SKM-1 treated with dmso at 0.1 percent for 144 hours (cell line): ENCODE measurements at regions not wholly inside any gene's neighbourhood (a gene's known extent, or its start where the extent isn't known, plus 50 kb on each side); places are given as distances from the start of the nearest gene placed in this dataset.

Experiments
- DNase-seq: peaks from one replicate; lab custom pipeline; 2025; ENCODE audit not compliant: unreplicated experiment; lab: John Stamatoyannopoulos, UW

DNA sequence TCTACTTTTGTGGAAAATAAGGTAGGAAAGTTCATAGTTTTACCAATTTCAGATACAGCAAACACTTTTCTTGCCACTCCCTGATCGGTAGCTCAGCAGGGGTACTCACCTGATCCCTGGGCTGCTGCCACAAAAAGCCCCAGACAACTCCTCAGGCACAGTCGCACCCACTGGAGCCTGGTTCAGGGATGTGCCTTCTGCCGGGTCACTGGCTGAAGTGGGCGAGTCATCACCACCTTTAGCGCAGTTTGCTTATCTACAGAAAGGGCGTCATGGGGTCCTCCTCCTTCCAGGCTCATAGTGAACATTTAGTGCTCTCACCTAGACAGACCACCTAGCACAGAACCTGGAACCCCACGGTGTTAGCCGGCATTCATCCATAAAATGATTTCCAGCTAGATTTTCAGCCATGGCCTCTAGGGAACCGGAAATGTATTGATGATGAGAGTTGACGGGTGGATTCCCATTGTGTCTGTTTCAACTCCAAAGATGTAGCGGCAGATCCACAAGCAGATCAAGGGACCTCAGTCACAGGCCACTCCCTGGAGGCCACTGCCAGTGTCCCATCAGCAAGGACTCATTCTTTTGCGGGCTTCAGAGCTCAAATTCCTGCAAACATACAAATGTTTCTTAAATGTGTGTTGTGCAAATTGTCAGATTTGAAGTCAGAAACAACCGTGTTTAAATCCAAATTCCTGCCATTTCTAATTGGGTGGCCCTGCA is 408.4 kb upstream of the SALL3 start:
- DNase-seq: no peak

DNA sequence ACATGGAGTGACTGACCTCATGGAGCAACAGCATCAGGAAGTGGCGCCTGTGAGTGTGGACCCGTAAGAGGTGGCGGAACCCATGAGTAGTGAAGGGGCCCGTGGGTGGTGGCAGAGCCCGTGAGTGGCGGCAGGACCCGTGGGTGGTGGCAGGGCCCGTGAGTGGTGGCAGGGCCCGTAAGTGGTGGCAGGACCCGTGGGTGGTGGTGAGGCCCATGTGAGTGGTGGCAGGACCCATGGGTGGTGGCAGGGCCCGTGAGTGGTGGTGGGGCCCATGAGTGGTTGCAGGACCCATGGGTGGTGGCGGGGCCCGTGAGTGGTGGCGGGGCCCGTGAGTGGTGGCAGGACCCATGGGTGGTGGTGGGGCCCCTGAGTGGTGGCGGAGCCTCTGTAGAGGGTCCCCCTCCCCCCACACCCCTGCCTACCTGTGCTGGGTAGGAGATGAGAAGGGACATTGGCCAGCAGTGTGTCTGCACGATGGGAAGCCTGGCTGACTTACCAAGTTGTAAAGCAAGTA is 407.7 kb upstream of the SALL3 start:
- DNase-seq: no peak

- DNase-seq: no peak
Observed at GRCh38 chr18:78573773-78574172, 405.8 kb upstream of the SALL3 start.

DNA sequence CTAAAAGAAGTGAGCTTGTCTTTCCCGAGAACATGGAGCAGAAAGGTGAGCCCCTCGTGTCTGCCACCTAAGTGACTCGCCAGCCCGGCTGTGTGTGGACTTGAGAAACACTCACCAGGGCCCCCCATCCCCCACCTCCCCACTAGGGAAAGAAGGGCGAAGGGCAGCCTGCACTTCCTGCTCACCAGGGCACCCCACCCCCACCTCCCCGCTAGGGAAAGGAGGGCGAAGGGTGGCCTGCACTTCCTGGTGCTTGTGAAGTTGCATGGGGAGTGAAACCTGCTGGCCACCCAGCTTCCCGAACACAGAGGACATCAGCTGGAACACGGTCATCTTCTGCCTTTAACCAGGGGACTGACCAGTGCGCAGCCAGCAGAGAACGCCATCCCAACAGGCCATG is 402.7 kb upstream of the SALL3 start:
- DNase-seq: no peak

GRCh38 chr18:78579449-78579848 is 400.2 kb upstream of the SALL3 start:
- no peak for DNase-seq

- DNase-seq: no peak
Observed at GRCh38 chr18:78579854-78580577, 399.6 kb upstream of the SALL3 start.

- no peak for DNase-seq
Observed at GRCh38 chr18:78580835-78581339, 398.7 kb upstream of the SALL3 start.

GRCh38 chr18:78582181-78582709 is 397.4 kb upstream of the SALL3 start:
- no peak for DNase-seq

DNA sequence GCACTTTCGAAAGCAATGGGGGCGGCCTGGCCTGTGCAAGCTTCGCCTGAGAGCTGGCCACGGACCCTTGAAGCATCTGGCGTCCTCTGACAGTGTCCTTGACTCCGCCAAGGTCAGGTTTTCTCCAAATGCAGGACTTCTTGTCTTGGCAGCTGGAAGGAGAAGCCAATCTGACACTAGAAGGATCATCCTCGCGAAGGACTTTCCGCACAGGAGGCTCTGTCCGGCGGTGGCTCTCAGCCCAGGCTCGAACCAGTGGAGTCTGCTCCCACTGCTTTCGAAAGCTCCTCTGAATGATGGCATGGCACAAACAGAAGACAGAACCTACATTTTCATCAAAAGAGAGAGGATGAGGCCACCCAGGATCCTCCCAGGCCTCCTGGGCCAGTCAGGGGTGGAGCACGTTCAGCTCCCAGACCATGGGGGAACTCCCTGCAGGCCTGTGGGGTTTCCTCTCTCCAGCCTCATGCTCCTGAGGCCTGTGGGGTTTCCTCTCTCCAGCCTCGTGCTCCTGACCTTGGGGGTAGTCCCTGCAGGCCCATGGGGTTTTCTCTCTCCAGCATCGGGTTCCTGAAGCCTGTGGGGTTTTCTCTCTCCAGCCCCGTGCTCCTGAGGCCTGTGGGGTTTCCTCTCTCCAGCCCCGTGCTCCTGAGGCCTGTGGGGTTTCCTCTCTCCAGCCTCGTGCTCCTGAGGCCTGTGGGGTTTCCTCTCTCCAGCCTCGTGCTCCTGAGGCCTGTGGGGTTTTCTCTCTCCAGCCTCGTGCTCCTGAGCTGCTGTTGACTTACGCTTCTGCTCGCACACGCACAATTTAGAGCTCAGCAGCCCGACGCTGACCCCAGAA is 396.5 kb upstream of the SALL3 start:
- no peak for DNase-seq

DNA sequence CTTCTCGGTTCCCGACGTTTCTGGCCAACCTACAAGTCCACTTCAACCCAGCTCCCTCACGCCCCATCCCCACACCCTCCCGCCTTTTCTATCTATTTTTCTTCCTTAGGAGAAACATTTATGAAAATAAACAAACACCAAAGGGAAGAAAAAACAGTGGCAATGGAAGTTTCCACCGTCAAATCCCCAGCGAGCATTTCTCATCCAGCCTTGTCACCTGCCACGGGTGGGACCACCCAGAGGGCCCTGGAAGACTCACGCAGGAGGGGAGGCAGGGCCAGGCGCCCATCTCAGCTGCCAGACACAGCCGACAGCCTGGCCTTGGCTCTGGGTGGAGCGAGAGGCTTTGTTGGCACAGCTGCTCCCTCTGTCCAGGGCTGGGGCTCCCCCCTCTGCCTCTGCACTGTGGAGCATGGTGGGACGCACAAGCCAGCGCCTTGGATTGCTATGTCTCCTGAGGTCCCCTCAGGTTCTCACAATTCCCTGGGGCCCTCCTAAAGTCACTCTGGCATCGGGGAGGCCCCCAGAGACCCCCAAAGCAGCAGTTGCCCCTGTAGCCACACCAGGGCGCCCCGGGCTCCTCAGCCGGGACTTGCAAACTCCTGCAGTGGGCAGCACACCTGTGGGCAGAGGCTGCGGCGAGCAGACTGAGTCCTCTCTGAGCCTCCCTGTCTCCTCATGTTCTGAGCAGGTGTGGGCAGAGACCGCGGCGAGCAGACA is 395.7 kb upstream of the SALL3 start:
- DNase-seq: no peak

- no peak for DNase-seq
Observed at GRCh38 chr18:78584459-78585022, 395.1 kb upstream of the SALL3 start.

- no peak for DNase-seq
Observed at GRCh38 chr18:78586586-78586985, 393.0 kb upstream of the SALL3 start.

- no peak for DNase-seq
Observed at GRCh38 chr18:78587096-78587495, 392.5 kb upstream of the SALL3 start.

DNA sequence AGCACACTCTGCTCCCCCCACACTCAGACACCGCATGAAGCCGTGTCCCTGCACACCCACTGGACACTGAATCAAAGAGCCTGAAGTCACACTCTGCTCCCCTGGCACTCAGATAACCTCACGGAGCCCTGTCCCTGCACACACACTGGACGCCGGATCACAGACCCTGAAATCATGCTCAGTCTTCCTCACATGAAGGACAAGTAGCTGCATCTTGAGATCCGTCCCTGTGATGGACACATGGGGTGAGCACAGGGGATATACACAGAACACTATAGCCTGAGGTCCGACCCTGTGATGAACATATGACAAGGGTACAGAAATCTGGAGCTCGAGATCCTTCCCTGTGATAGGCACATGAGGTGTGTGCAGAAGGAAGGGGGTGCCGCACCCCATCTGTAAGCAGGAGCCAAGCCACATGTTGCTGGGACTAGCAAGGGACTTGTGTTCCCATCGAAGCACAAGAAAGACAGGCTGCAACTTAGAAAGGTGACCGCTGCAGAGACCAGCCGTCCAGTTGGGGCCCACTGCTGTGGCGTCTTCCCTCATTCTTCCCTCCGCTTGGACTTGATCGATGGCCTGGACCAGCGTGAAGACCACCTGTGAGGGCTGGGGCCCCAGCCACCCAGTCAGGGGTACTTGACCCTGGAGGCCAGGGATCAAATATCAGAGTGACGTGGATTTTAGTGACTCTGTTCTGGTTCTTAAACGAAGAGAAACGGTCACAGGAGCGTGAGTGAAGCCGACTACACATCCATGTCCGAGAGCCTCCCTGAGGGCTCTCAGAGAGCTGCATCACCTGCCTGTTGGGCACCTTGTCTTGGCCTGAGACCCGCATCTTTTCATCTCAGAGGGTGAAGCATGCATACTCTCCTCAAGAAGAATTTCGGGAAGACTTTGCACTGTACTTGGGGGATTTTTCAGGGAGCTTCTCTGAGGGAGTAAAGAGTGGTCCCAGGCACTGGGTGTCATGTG is 391.7 kb upstream of the SALL3 start:
- no peak for DNase-seq

- DNase-seq: no peak
Observed at GRCh38 chr18:78589916-78590437, 389.6 kb upstream of the SALL3 start.

DNA sequence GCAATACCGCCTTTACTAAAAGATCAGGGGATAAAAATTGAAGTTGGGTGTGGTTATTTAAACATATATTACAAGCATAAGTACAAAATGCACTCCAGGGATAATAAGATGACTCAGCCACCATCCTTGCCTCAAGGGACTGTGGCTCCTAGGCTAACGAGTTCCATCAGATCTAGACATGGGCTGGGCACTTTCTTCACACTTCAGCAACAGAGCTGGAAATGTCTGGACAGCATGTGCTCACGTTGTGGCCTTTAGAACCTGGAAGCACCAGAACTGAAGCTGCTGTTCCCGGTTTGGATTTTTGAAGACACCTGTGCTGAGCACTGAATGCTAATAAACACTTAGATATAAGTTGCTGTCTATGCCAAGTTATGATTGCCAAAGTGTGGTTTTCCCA is 384.2 kb upstream of the SALL3 start:
- DNase-seq: no peak

- no peak for DNase-seq
Observed at GRCh38 chr18:78595924-78596573, 383.6 kb upstream of the SALL3 start.

GRCh38 chr18:78596794-78597345 is 382.7 kb upstream of the SALL3 start:
- no peak for DNase-seq
